ENCODE measurements at regions not wholly inside any gene's neighbourhood (a gene's known extent, or its start where the extent isn't known, plus 50 kb on each side); places are given as distances from the start of the nearest gene placed in this dataset.

- H2AFZ ChIP-seq = no peak overlapping the region
- no peaks in the 10 kb centered on the region for H3K27me3 ChIP-seq (ENCODE audit: insufficient read depth)
- H3K4me3 ChIP-seq = no peak overlapping the region
- TF ChIP-seq CREB1 (CRISPR knock-in tag; IDR thresholded peaks at IDR 0.05; ENCODE audit: low read depth) (no peak), ZNF114 (CRISPR knock-in tag; IDR thresholded peaks at IDR 0.05) (no peak), EZH2 (IDR thresholded peaks at IDR 0.05; ENCODE audit: low read depth, unreplicated experiment) (no peak), JUNB (IDR thresholded peaks at IDR 0.05; ENCODE audit: unreplicated experiment) (no peak), ZNF462 (CRISPR knock-in tag; IDR thresholded peaks at IDR 0.05) (no peak), STAT1 (IDR thresholded peaks at IDR 0.05; ENCODE audit: unreplicated experiment) (no peak), ZNF331 (CRISPR knock-in tag; IDR thresholded peaks at IDR 0.05; ENCODE audit: low read depth) (no peak), POLR2AphosphoS5 (IDR thresholded peaks at IDR 0.05; ENCODE audit: low read depth) (no peak), REST (IDR thresholded peaks at IDR 0.05; ENCODE audit: unreplicated experiment) (no peak), CTCF (conservative IDR thresholded peaks at IDR 0.05; ENCODE audit: low read depth in 2 of 2) (no peak), EZH2phosphoT487 (IDR thresholded peaks at IDR 0.05; ENCODE audit: unreplicated experiment) (no peak), NANOG (IDR thresholded peaks at IDR 0.05; ENCODE audit: borderline replicate concordance) (no peak), ETS1 (IDR thresholded peaks at IDR 0.05) (no peak)
- H3F3A ChIP-seq (replicated peaks; ENCODE audit: low read depth) = no peaks in the 10 kb centered on the region
- no peaks in the 10 kb centered on the region for H3K9me3 Mint-ChIP-seq
- H3K4me1 ChIP-seq (ENCODE audit: insufficient read depth) = no peaks in the 10 kb centered on the region
- DNase-seq (ENCODE audit: low spot score) (no peak), ATAC-seq (no peak)
- no peaks in the 10 kb centered on the region for H3K79me2 ChIP-seq (replicated peaks; ENCODE audit: insufficient read depth)
- H3K27ac Mint-ChIP-seq = no peak overlapping the region
- no peaks in the 10 kb centered on the region for H4K20me1 ChIP-seq (replicated peaks; ENCODE audit: insufficient read depth)
- H3K36me3 ChIP-seq (ENCODE audit: insufficient read depth) = no peaks in the 10 kb centered on the region
- peaks cover 9% of the 10 kb centered on the region for H3K9me2 ChIP-seq (ENCODE audit: insufficient read depth)
- no peak overlapping the region for H3K27ac ChIP-seq (ENCODE audit: low read depth)
- no peak overlapping the region for H3K4me3 Mint-ChIP-seq
- H3K4me2 ChIP-seq = no peak overlapping the region
- no peaks in the 10 kb centered on the region for H3K4me1 Mint-ChIP-seq
- H3K36me3 Mint-ChIP-seq (ENCODE audit: low read depth) = no peaks in the 10 kb centered on the region
- no peaks in the 10 kb centered on the region for H3K27me3 Mint-ChIP-seq (ENCODE audit: insufficient read depth, low read depth, poor library complexity)
Observed at GRCh38 chr2:145806546-145806945, 1286.6 kb upstream of the ZEB2 start.

All from GM23338 (cell line).